ENCODE measurements at regions not wholly inside any gene's neighbourhood (a gene's known extent, or its start where the extent isn't known, plus 50 kb on each side); places are given as distances from the start of the nearest gene placed in this dataset.

DNA sequence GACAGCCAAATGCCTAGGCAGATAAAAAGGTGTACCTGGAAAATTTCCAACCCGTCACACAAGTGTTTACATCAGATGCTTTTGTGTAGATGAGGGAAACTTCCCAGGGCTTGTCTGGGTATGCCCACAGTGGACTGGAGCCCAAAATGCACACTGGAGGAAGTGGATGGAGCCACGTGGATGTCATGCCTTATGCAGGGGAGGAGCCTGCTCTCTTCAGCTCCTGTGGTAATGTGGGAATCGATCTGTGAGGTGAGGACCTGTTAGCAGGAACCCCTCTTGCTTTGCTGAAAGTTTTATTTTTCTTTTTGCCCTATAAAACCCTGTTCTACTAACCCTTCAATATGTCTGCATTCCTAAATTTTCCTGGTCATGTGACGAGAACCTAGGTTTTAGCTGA, 439.2 kb upstream of the CDH9 start:
- H3K27ac Mint-ChIP-seq = no peak overlapping the region
- Histone ChIP-seq H3K27ac (ENCODE audit: insufficient read length, low read depth, low read length) (no peak overlapping the region), H3T11ph (ENCODE audit: low read length) (no peak overlapping the region), H4K5ac (ENCODE audit: insufficient read length, low read depth, low read length) (no peak overlapping the region), H3K23ac (ENCODE audit: insufficient read length, low read depth, low read length) (no peak overlapping the region), H3K4me2 (ENCODE audit: insufficient read depth, insufficient read length, low read length) (no peak overlapping the region), H4K8ac (replicated peaks; ENCODE audit: insufficient read length, low read depth, low read length) (no peak overlapping the region), H3K4ac (ENCODE audit: low read depth, low read length) (no peak overlapping the region), H3K4me1 (ENCODE audit: insufficient read depth, low read length) (no peaks in the 10 kb centered on the region), H3K79me1 (ENCODE audit: insufficient read depth, low read depth, low read length, poor library complexity, severe bottlenecking) (no peaks in the 10 kb centered on the region), H2BK5ac (ENCODE audit: insufficient read length, low read length) (no peak overlapping the region), H4K91ac (ENCODE audit: insufficient read length, low read depth, low read length) (no peak overlapping the region), H3K9ac (ENCODE audit: extremely low read depth, insufficient read length, low read length) (no peak overlapping the region), H3K9me3 (ENCODE audit: control insufficient read depth, low read depth, low read length) (peaks cover 30% of the 10 kb centered on the region), H3K18ac (ENCODE audit: insufficient read length, low read depth, low read length) (no peak overlapping the region), H2BK20ac (ENCODE audit: low read depth, low read length, poor library complexity, severe bottlenecking) (no peak overlapping the region), H2BK120ac (ENCODE audit: low read depth, low read length, poor library complexity, severe bottlenecking) (no peak overlapping the region), H2BK12ac (ENCODE audit: insufficient read length, low read depth, low read length) (no peak overlapping the region), H3K27me3 (ENCODE audit: insufficient read depth, low read length) (no peaks in the 10 kb centered on the region), H2AFZ (ENCODE audit: low read length) (no peak overlapping the region), H4K20me1 (ENCODE audit: control insufficient read depth, insufficient read depth, insufficient read length) (no peaks in the 10 kb centered on the region), H3K79me2 (ENCODE audit: insufficient read depth, low read length) (peaks cover 12% of the 10 kb centered on the region; the same call in 1 of the 2 replicates), H2BK15ac (ENCODE audit: low read depth, low read length) (no peak overlapping the region), H3K23me2 (ENCODE audit: insufficient read length, low read depth, low read length, poor library complexity, severe bottlenecking) (no peaks in the 10 kb centered on the region), H2AK5ac (ENCODE audit: insufficient read length, low read length) (no peak overlapping the region), H3K14ac (ENCODE audit: insufficient read depth, low read length) (no peak overlapping the region), H3K56ac (ENCODE audit: insufficient read length, low read depth, low read length) (no peak overlapping the region)
- no CpG with 5 or more reads among the region's 4 CpGs for WGBS (ENCODE audit: extremely low coverage, insufficient read length, low lambda C conversion rate)
- DNase-seq = no peak
- H3K4me3 Mint-ChIP-seq = no peak overlapping the region
- H3K9me3 Mint-ChIP-seq = peaks cover 36 to 41% of the 10 kb centered on the region in 2 experiments
- peaks cover 4 to 9% of the 10 kb centered on the region in 2 experiments; a peak in 3 of 4 replicates for H3K4me1 Mint-ChIP-seq
- TF ChIP-seq CTCF (conservative IDR thresholded peaks at IDR 0.05) = no peak
- no peaks in the 10 kb centered on the region; the same call in 1 of the 2 replicates for H3K27me3 Mint-ChIP-seq (ENCODE audit: low read depth)
- H3K36me3 Mint-ChIP-seq (ENCODE audit: insufficient read depth in 1 of 3, low read depth in 3 of 3) = peaks cover 29 to 53% (median 48%) of the 10 kb centered on the region in 3 experiments

Measured in H9 (cell line).